H1 (cell line): ENCODE measurements at regions not wholly inside any gene's neighbourhood (a gene's known extent, or its start where the extent isn't known, plus 50 kb on each side); places are given as distances from the start of the nearest gene placed in this dataset.

Source experiments
- CHD7 ChIP-seq: fragments of 300-600 bp; sonication (generic); IDR thresholded peaks from 2 replicates; pipeline ENCODE4 v1.7.1; 2012; ENCODE audit warnings: low read length, moderate library complexity, mild to moderate bottlenecking, inconsistent platforms; ENCODE audit not compliant: insufficient replicate concordance
- RXRA ChIP-seq: IDR thresholded peaks from 2 replicates; pipeline ENCODE4 v1.6.1; 2011; ENCODE audit warnings: low read depth, mild to moderate bottlenecking, low read length, moderate library complexity; ENCODE audit not compliant: insufficient read depth
- TCF12 ChIP-seq: IDR thresholded peaks from 2 replicates; pipeline ENCODE4 v1.6.1; 2011; ENCODE audit warnings: low read depth, mild to moderate bottlenecking, low read length

- TF ChIP-seq CHD7 = no peak
- TF ChIP-seq RXRA = no peak
- no peak for TF ChIP-seq TCF12
- TF ChIP-seq, all 59 proteins: peak for 0
These were observed 1235.5 kb downstream of the ROBO2 start (continued) for GRCh38 chr3:78275420-78275852.
